ENCODE measurements at regions not wholly inside any gene's neighbourhood (a gene's known extent, or its start where the extent isn't known, plus 50 kb on each side); places are given as distances from the start of the nearest gene placed in this dataset.

DNA sequence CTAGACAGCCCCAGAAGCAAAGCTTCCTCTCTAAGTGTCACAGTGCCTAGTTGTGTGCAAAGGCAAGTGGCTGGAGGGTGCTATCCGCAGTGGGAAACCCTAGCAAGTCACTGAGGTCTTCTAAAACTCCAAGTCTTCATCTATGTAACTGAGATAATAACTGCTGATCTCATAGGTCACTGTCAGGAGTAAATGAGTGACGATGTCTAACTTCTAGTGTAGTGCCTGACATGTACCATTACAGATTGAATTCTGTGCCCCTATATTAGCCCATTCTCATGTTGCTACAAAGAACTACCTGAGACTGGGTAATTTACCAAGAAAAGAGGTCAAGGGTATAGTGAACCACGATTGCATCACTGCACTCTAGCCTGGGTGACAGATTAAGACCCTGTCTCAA is 253.5 kb upstream of the JARID2 start:
- H3K36me3 Mint-ChIP-seq (ENCODE audit: insufficient read depth in 1 of 3, low read depth in 3 of 3) = peaks cover 0 to 6% (median 5%) of the 10 kb centered on the region in 3 experiments; a peak in 4 of 7 replicates
- WGBS (ENCODE audit: extremely low coverage, insufficient read length, low lambda C conversion rate) = no CpG with 5 or more reads among the region's 3 CpGs
- no peak overlapping the region for H2BK12ac ChIP-seq (ENCODE audit: insufficient read length, low read depth, low read length)
- peaks cover 3 to 4% of the 10 kb centered on the region in 2 experiments; a peak in 1 of 4 replicates for H3K4me1 Mint-ChIP-seq
- no peaks in the 10 kb centered on the region for H4K20me1 ChIP-seq (ENCODE audit: control insufficient read depth, insufficient read depth, insufficient read length)
- no peak overlapping the region for H2BK20ac ChIP-seq (ENCODE audit: low read depth, low read length, poor library complexity, severe bottlenecking)
- H2BK5ac ChIP-seq (ENCODE audit: insufficient read length, low read length) = no peak overlapping the region
- H3K23ac ChIP-seq (ENCODE audit: insufficient read length, low read depth, low read length) = no peak overlapping the region
- H3K27me3 ChIP-seq (ENCODE audit: insufficient read depth, low read length) = no peaks in the 10 kb centered on the region
- no peak overlapping the region for H2AK5ac ChIP-seq (ENCODE audit: insufficient read length, low read length)
- H3K4me3 Mint-ChIP-seq = no peak overlapping the region
- no peak overlapping the region for H3K9ac ChIP-seq (ENCODE audit: extremely low read depth, insufficient read length, low read length)
- no peak overlapping the region for H3K4ac ChIP-seq (ENCODE audit: low read depth, low read length)
- H3K56ac ChIP-seq (ENCODE audit: insufficient read length, low read depth, low read length) = no peak overlapping the region
- TF ChIP-seq, protein P1, sequence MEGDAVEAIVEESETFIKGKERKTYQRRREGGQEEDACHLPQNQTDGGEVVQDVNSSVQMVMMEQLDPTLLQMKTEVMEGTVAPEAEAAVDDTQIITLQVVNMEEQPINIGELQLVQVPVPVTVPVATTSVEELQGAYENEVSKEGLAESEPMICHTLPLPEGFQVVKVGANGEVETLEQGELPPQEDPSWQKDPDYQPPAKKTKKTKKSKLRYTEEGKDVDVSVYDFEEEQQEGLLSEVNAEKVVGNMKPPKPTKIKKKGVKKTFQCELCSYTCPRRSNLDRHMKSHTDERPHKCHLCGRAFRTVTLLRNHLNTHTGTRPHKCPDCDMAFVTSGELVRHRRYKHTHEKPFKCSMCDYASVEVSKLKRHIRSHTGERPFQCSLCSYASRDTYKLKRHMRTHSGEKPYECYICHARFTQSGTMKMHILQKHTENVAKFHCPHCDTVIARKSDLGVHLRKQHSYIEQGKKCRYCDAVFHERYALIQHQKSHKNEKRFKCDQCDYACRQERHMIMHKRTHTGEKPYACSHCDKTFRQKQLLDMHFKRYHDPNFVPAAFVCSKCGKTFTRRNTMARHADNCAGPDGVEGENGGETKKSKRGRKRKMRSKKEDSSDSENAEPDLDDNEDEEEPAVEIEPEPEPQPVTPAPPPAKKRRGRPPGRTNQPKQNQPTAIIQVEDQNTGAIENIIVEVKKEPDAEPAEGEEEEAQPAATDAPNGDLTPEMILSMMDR (conservative IDR thresholded peaks at IDR 0.05) = no peak
- H3K79me1 ChIP-seq (ENCODE audit: insufficient read depth, low read depth, low read length, poor library complexity, severe bottlenecking) = peaks cover 5% of the 10 kb centered on the region
- H2BK120ac ChIP-seq (ENCODE audit: low read depth, low read length, poor library complexity, severe bottlenecking) = no peak overlapping the region
- H2BK15ac ChIP-seq (ENCODE audit: low read depth, low read length) = no peak overlapping the region
- H3K79me2 ChIP-seq (ENCODE audit: insufficient read depth, low read length) = peaks cover 2% of the 10 kb centered on the region; the same call in 1 of the 2 replicates
- no peaks in the 10 kb centered on the region for H3K9me3 Mint-ChIP-seq
- no peak overlapping the region for H3K14ac ChIP-seq (ENCODE audit: insufficient read depth, low read length)
- no peaks in the 10 kb centered on the region for H3K23me2 ChIP-seq (ENCODE audit: insufficient read length, low read depth, low read length, poor library complexity, severe bottlenecking)
- no peak overlapping the region for H3T11ph ChIP-seq (ENCODE audit: low read length)
- H3K27ac ChIP-seq (ENCODE audit: insufficient read length, low read depth, low read length) = no peak overlapping the region
- H3K4me2 ChIP-seq (ENCODE audit: insufficient read depth, insufficient read length, low read length) = no peak overlapping the region
- no peaks in the 10 kb centered on the region for H3K27me3 Mint-ChIP-seq (ENCODE audit: low read depth)
- no peak overlapping the region for H4K91ac ChIP-seq (ENCODE audit: insufficient read length, low read depth, low read length)
- H4K5ac ChIP-seq (ENCODE audit: insufficient read length, low read depth, low read length) = no peak overlapping the region
- no peaks in the 10 kb centered on the region for H3K4me1 ChIP-seq (ENCODE audit: insufficient read depth, low read length)
- no peak overlapping the region for H4K8ac ChIP-seq (replicated peaks; ENCODE audit: insufficient read length, low read depth, low read length)
- no peaks in the 10 kb centered on the region for H3K9me3 ChIP-seq (ENCODE audit: control insufficient read depth, low read depth, low read length)
- DNase-seq = no peak
- H2AFZ ChIP-seq (ENCODE audit: low read length) = no peak overlapping the region
- peak overlapping the region in 1 of 3 experiments; percentile 73; a peak in 1 of 7 replicates for H3K27ac Mint-ChIP-seq
- H3K18ac ChIP-seq (ENCODE audit: insufficient read length, low read depth, low read length) = no peak overlapping the region
